NT2/D1 (cell line): ENCODE measurements at regions not wholly inside any gene's neighbourhood (a gene's known extent, or its start where the extent isn't known, plus 50 kb on each side); places are given as distances from the start of the nearest gene placed in this dataset.

Source experiments
- SUZ12 ChIP-seq: IDR thresholded peaks from 2 replicates; pipeline ENCODE4 v1.6.1; 2011; ENCODE audit not compliant: insufficient read length, insufficient read depth; ENCODE audit errors: extremely low read depth
- YY1 ChIP-seq: IDR thresholded peaks from 2 replicates; pipeline ENCODE4 v1.6.1; 2011; ENCODE audit not compliant: insufficient read length, insufficient read depth

DNA sequence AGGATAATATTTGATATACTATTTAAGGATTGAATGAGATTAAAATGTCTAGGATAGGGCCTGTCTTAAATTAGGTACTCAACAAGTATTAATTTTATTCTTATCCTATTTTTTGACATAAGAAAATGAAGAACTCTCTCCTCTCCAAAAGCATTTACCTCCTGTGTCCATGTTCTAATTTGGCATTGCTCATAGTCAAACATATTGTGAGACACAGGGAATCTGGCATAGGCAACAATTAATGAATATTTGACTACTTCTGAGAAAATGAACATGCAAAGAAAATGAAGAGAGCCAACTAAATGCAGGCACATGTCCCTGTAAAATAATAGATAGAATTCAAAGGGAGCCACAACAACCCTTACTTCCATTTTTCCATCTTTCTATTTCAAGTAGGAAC is 198.5 kb upstream of the C11orf87 start:
- TF ChIP-seq YY1 (no peak), SUZ12 (no peak)
